Thoracic aorta (tissue), 2 donors: ENCODE measurements at regions not wholly inside any gene's neighbourhood (a gene's known extent, or its start where the extent isn't known, plus 50 kb on each side); places are given as distances from the start of the nearest gene placed in this dataset.

ENCODE experiments used
- ATAC-seq: fragments of 150-250 bp; one replicate; pipeline ENCODE4 v1.8.0; 2017; ENCODE audit warnings: low read depth; ENCODE audit not compliant: insufficient number of reproducible peaks, low FRiP score
- DNase-seq: peaks from one replicate; pipeline ENCODE4 v3.0.0-alpha.2; 2020; ENCODE audit warnings: low spot score
- H3K27ac ChIP-seq, 2 donors: fragments of 200-600 bp; sonication (generic); 1 replicate in 1 of 2; 2 replicates in 1 of 2; pipeline ENCODE4 v1.5.1; 2016; ENCODE audit warnings: mild to moderate bottlenecking in 2 of 2, moderate library complexity in 2 of 2
- H3K27me3 ChIP-seq: fragments of 200-600 bp; sonication (generic); replicated peaks from 2 replicates; pipeline ENCODE4 v1.6.0; 2016; ENCODE audit warnings: mild to moderate bottlenecking; ENCODE audit not compliant: insufficient read depth
- H3K36me3 ChIP-seq: fragments of 200-600 bp; sonication (generic); one replicate; pipeline ENCODE4 v1.5.1; 2016
- H3K4me1 ChIP-seq, 2 donors: fragments of 200-600 bp; sonication (generic); 1 replicate in 1 of 2; 2 replicates in 1 of 2; pipeline versions ENCODE4 v1.5.1 to v1.6.0; 2016; ENCODE audit warnings: low read depth in 2 of 2, mild to moderate bottlenecking in 1 of 2; ENCODE audit not compliant: control insufficient read depth in 1 of 2
- H3K4me3 ChIP-seq: fragments of 200-600 bp; sonication (generic); 2 replicates; pipeline ENCODE4 v1.5.1; 2016; ENCODE audit warnings: mild to moderate bottlenecking
- H3K9me3 ChIP-seq: fragments of 200-600 bp; sonication (generic); 2 replicates; pipeline ENCODE4 v1.5.1; 2016
- CTCF ChIP-seq: fragments of 200-600 bp; sonication (generic); IDR thresholded peaks from one replicate; pipeline ENCODE4 v1.5.1; 2019; ENCODE audit warnings: antibody characterized with exemption

- H3K4me1 ChIP-seq, result no peaks in the 10 kb centered on the region
- H3K9me3 ChIP-seq, result peaks cover 4% of the 10 kb centered on the region
- DNase-seq (no peak), ATAC-seq (no peak)
- H3K27ac ChIP-seq, result no peak overlapping the region
- H3K4me3 ChIP-seq, result no peak overlapping the region
- H3K27me3 ChIP-seq, result no peaks in the 10 kb centered on the region
- no peak for TF ChIP-seq CTCF
- no peaks in the 10 kb centered on the region for H3K36me3 ChIP-seq
Observed at GRCh38 chr14:65804439-65805112, 392.0 kb downstream of the FUT8 start.

DNA sequence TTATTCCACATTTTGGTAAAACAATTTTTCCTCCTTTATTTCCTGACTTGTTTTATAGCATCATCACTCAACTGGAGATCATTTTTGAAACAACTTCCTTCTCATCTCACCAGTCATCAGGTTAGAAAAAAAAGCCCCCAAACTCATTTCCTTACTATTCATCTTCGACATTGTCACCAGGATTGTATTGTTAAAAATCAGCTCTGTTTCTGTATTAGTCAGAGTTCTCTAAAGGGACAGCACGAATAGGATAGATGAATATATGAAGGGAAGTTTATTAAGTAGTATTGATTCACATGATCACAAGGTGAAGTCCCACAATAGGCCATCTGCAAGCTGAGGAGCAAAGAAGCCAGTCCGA lies 392.6 kb downstream of the FUT8 start:
- Histone ChIP-seq H3K9me3 (peaks cover 4% of the 10 kb centered on the region), H3K27me3 (no peaks in the 10 kb centered on the region), H3K36me3 (no peaks in the 10 kb centered on the region), H3K4me1 (no peaks in the 10 kb centered on the region), H3K27ac (no peak overlapping the region), H3K4me3 (no peak overlapping the region)
- ATAC-seq (no peak), DNase-seq (no peak)
- no peak for TF ChIP-seq CTCF

GRCh38 chr14:65808390-65808789 lies 395.9 kb downstream of the FUT8 start:
- no peaks in the 10 kb centered on the region for H3K36me3 ChIP-seq
- no peak overlapping the region for H3K27ac ChIP-seq
- no peak for ATAC-seq
- no peaks in the 10 kb centered on the region for H3K27me3 ChIP-seq
- peaks cover 4% of the 10 kb centered on the region for H3K9me3 ChIP-seq
- no peak for DNase-seq
- no peak overlapping the region for H3K4me3 ChIP-seq
- no peaks in the 10 kb centered on the region for H3K4me1 ChIP-seq
- TF ChIP-seq CTCF, result no peak

GRCh38 chr14:65810322-65810721 lies 397.8 kb downstream of the FUT8 start:
- ATAC-seq, result no peak
- DNase-seq, result no peak
- no peak for TF ChIP-seq CTCF

GRCh38 chr14:65813760-65814384 lies 401.3 kb downstream of the FUT8 start:
- no peak for TF ChIP-seq CTCF
- Histone ChIP-seq H3K27me3 (no peaks in the 10 kb centered on the region), H3K27ac (no peak overlapping the region), H3K4me3 (no peak overlapping the region), H3K36me3 (no peaks in the 10 kb centered on the region), H3K9me3 (no peaks in the 10 kb centered on the region), H3K4me1 (no peaks in the 10 kb centered on the region)
- ATAC-seq (no peak), DNase-seq (no peak)

More at GRCh38 chr14:65810322-65810721, 397.8 kb downstream of the FUT8 start:
- Histone ChIP-seq H3K27me3 (no peaks in the 10 kb centered on the region), H3K4me1 (no peaks in the 10 kb centered on the region), H3K9me3 (peaks cover 4% of the 10 kb centered on the region), H3K36me3 (no peaks in the 10 kb centered on the region), H3K4me3 (no peak overlapping the region), H3K27ac (no peak overlapping the region)
